ENCODE measurements at regions not wholly inside any gene's neighbourhood (a gene's known extent, or its start where the extent isn't known, plus 50 kb on each side); places are given as distances from the start of the nearest gene placed in this dataset.

DNA sequence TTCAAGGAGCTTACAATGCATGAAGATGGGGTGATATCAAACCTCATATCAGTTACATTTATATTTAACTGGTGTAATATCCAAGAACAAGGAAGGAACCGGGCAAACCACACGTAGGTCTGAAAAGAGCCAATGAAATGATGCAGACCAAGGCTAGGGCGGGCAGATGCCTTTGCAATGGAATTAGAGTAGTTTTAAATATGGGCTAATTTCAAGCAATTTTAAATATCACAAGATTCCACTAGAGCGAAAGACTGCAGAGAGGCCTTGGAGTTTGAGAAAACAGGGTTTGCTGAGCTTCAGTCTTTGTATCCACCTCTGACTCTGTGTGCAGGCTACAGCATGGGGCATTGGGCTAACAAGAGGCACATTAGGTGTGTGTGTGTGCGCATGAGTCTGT lies 53.9 kb upstream of the ZNF536 start:
- H3K27ac Mint-ChIP-seq = no peak overlapping the region
- ATAC-seq (no peak), DNase-seq (no peak)
- no peak overlapping the region for H3K4me3 Mint-ChIP-seq
- no peaks in the 10 kb centered on the region for H3K27me3 Mint-ChIP-seq
- no peaks in the 10 kb centered on the region for H3K4me1 Mint-ChIP-seq
- no peaks in the 10 kb centered on the region for H3K9me3 Mint-ChIP-seq
- H3K36me3 Mint-ChIP-seq (ENCODE audit: low read depth) = no peaks in the 10 kb centered on the region

DNA sequence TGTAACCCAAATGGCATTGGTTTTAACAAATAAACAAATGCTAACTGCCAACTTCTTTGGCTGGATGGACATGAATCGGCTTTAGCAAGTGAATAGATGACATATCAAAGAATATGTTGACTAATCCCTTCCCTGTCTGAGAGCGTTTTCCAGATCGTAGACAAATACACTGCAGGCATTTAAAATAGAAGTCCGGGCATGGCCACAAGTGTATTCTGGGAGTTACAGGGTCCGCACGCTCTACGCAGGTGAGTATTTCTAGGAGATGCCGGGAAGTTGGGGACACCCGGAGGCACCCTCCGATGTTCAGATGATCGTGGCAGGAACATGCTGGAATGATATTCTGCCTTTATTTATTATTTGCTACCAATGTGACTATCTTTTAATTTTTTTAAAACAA lies 53.2 kb upstream of the ZNF536 start:
- no peak overlapping the region for H3K4me3 Mint-ChIP-seq
- H3K36me3 Mint-ChIP-seq (ENCODE audit: low read depth) = no peaks in the 10 kb centered on the region
- no peaks in the 10 kb centered on the region for H3K4me1 Mint-ChIP-seq
- H3K27me3 Mint-ChIP-seq = peaks cover under 1% of the 10 kb centered on the region
- DNase-seq (no peak), ATAC-seq (no peak)
- peaks cover 2% of the 10 kb centered on the region for H3K9me3 Mint-ChIP-seq
- H3K27ac Mint-ChIP-seq = no peak overlapping the region

DNA sequence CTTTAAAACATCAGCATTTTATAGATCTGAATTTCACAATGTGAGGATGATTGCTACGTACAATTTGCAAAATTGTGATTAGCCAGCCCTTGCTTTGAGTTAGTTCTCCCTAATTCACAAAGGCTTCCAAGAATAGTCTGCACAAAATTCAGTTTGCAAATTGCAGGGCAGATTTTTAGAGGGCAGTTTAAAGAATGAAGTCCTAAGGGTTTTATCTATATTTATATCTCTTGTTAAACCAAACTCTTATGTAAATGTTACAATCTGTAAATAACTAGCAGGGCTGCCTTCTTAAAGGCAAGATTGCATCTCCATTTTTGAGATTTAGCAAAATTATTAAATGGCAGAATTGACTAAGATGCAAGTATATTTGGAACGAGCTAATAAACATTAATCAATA lies 52.8 kb upstream of the ZNF536 start:
- H3K27me3 Mint-ChIP-seq = peaks cover 3% of the 10 kb centered on the region
- no peaks in the 10 kb centered on the region for H3K4me1 Mint-ChIP-seq
- no peak overlapping the region for H3K4me3 Mint-ChIP-seq
- no peak overlapping the region for H3K27ac Mint-ChIP-seq
- no peak for DNase-seq
- ATAC-seq = no peak
- peaks cover 5% of the 10 kb centered on the region for H3K9me3 Mint-ChIP-seq
- H3K36me3 Mint-ChIP-seq (ENCODE audit: low read depth) = no peaks in the 10 kb centered on the region

DNA sequence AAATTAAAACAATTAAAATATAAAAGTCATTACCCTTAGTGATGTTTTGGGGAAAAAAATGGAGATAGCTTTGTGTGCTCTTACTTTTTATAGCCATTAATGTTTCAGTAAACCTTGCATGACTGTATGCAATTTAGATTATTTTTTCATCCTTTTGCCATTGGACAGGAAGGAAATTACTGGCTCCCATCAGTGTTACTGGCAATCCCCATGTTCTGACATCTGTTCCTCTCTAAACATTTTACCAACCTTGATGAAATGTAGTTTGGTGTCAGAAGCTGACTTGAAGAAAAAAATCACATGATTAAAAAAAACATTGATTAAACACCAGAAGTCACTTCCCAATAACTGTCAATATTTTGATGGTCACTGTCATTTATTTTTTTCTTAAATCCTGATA lies 52.3 kb upstream of the ZNF536 start:
- no peak for ATAC-seq
- Mint-ChIP-seq H3K36me3 (ENCODE audit: low read depth) (no peaks in the 10 kb centered on the region), H3K27ac (no peak overlapping the region), H3K4me3 (no peak overlapping the region), H3K27me3 (peaks cover 3% of the 10 kb centered on the region), H3K9me3 (peaks cover 5% of the 10 kb centered on the region), H3K4me1 (no peaks in the 10 kb centered on the region)
- DNase-seq = no peak

DNA sequence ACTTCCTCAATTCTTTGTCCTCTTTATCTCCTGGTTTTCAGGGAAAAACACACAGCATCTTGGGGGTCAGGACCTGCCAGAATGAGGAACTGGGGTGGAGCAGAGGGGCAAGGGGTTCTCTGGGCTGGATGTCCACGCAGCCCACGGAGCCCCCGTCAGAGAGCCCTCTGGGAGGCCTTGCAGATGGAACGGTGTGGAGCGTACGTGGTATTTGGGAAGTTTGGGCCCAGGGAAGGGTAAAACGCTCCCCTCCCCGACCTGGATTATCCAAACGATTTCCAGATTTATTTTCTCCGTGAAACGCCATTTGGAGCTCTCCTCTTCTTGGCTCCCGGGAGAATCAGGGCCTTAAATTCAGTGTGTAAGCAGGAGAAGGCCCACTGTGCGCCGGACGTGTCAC lies 51.7 kb upstream of the ZNF536 start:
- peaks cover 3% of the 10 kb centered on the region for H3K27me3 Mint-ChIP-seq
- peaks cover 5% of the 10 kb centered on the region for H3K9me3 Mint-ChIP-seq
- ATAC-seq (no peak), DNase-seq (no peak)
- H3K4me1 Mint-ChIP-seq = no peaks in the 10 kb centered on the region
- H3K4me3 Mint-ChIP-seq = no peak overlapping the region
- H3K36me3 Mint-ChIP-seq (ENCODE audit: low read depth) = no peaks in the 10 kb centered on the region
- H3K27ac Mint-ChIP-seq = no peak overlapping the region

DNA sequence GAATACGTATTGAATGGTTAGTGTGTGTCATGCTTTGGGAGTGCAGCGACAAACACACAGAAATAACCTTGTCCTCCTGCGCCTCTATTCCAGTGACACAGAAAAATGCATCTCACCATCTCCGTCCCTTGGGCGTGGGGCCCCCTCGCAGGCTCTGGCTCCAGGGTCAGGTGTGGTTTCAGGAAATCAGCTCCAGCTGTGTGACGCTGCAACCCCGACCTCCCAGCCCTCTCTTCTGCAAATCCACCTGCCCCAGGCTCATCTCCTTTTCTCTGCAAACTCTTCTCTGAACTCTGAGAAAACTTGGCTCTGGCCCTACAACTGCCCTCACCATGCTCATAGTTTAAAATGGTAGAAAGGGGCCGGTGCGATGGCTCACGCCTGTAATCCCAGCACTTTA lies 51.3 kb upstream of the ZNF536 start:
- Mint-ChIP-seq H3K4me3 (no peak overlapping the region), H3K4me1 (no peaks in the 10 kb centered on the region), H3K36me3 (ENCODE audit: low read depth) (no peaks in the 10 kb centered on the region), H3K27ac (no peak overlapping the region), H3K9me3 (peaks cover 5% of the 10 kb centered on the region), H3K27me3 (peaks cover 3% of the 10 kb centered on the region)
- DNase-seq (no peak), ATAC-seq (no peak)
